Peyer's patch (tissue), 4 donors: ENCODE measurements at regions not wholly inside any gene's neighbourhood (a gene's known extent, or its start where the extent isn't known, plus 50 kb on each side); places are given as distances from the start of the nearest gene placed in this dataset.

Experiments used
- DNase-seq, 3 donors: peaks; one replicate each; pipeline ENCODE4 v3.0.0-alpha.2; 2017 to 2019
- H3K27ac ChIP-seq, 4 donors: fragments of 200-600 bp; sonication (generic); one replicate each; pipeline ENCODE4 v1.5.1; 2016 to 2019
- H3K27me3 ChIP-seq, 2 donors: fragments of 200-600 bp; sonication (generic); one replicate each; pipeline ENCODE4 v1.5.1; 2019
- H3K36me3 ChIP-seq, 3 donors: fragments of 200-600 bp; sonication (generic); one replicate each; pipeline ENCODE4 v1.5.1; 2016 to 2019
- H3K4me1 ChIP-seq, 4 donors: fragments of 200-600 bp; sonication (generic); one replicate each; pipeline ENCODE4 v1.5.1; 2016 to 2019
- H3K4me3 ChIP-seq, 4 donors: fragments of 200-600 bp; sonication (generic); 1 replicate in 3 of 4; 2 replicates in 1 of 4; pipeline ENCODE4 v1.5.1; 2016 to 2019; ENCODE audit warnings: mild to moderate bottlenecking in 1 of 4
- H3K9me3 ChIP-seq, 4 donors: fragments of 200-600 bp; sonication (generic); one replicate each; pipeline ENCODE4 v1.5.1; 2016 to 2019; ENCODE audit warnings: mild to moderate bottlenecking in 1 of 4
- POLR2A ChIP-seq, 2 donors: fragments of 450-650 bp; IDR thresholded peaks; one replicate each; pipeline ENCODE4 v1.5.1; 2017; ENCODE audit warnings: antibody characterized with exemption in 2 of 2, mild to moderate bottlenecking in 2 of 2, moderate library complexity in 2 of 2
- TF ChIP-seq, protein P1 (sequence below), 6 experiments: fragments of 450-650 bp in 4 of 6; fragments of 200-600 bp in 2 of 6; sonication (generic) in 1 of 6; IDR thresholded peaks; one replicate each; pipeline ENCODE4 v1.5.1; 2017 to 2019; ENCODE audit warnings: antibody characterized with exemption in 6 of 6, mild to moderate bottlenecking in 3 of 6, moderate library complexity in 1 of 6

DNA sequence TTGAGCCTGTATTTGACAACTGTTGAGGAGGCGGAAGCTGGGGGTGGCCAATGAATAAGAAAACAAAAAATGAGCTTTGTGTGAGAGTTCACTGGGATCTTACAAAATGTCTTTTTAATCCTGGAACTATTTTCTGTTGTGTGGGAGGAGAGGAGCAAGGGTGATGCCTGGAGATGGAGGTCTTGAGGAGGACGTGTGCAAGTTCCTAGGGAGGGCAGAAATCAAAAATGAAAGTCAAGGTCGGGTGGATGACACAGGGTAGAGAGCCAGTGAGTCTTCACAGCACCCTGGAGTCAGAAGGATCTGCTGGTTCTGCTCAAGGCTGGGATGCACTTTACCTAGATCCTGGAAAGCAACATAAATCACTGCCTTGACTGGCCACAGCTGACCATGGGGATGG, 180.3 kb upstream of the PKDCC start:
- TF ChIP-seq, protein P1, sequence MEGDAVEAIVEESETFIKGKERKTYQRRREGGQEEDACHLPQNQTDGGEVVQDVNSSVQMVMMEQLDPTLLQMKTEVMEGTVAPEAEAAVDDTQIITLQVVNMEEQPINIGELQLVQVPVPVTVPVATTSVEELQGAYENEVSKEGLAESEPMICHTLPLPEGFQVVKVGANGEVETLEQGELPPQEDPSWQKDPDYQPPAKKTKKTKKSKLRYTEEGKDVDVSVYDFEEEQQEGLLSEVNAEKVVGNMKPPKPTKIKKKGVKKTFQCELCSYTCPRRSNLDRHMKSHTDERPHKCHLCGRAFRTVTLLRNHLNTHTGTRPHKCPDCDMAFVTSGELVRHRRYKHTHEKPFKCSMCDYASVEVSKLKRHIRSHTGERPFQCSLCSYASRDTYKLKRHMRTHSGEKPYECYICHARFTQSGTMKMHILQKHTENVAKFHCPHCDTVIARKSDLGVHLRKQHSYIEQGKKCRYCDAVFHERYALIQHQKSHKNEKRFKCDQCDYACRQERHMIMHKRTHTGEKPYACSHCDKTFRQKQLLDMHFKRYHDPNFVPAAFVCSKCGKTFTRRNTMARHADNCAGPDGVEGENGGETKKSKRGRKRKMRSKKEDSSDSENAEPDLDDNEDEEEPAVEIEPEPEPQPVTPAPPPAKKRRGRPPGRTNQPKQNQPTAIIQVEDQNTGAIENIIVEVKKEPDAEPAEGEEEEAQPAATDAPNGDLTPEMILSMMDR (IDR thresholded peaks at IDR 0.05) = no peak
- no peak for TF ChIP-seq POLR2A (IDR thresholded peaks at IDR 0.05)
- Histone ChIP-seq H3K27me3 (no peaks in the 10 kb centered on the region), H3K4me3 (no peak overlapping the region), H3K4me1 (peaks cover 0 to 15% (median 0%) of the 10 kb centered on the region in 4 donors), H3K36me3 (no peaks in the 10 kb centered on the region), H3K9me3 (no peaks in the 10 kb centered on the region), H3K27ac (no peak overlapping the region)
- no peak for DNase-seq

DNA sequence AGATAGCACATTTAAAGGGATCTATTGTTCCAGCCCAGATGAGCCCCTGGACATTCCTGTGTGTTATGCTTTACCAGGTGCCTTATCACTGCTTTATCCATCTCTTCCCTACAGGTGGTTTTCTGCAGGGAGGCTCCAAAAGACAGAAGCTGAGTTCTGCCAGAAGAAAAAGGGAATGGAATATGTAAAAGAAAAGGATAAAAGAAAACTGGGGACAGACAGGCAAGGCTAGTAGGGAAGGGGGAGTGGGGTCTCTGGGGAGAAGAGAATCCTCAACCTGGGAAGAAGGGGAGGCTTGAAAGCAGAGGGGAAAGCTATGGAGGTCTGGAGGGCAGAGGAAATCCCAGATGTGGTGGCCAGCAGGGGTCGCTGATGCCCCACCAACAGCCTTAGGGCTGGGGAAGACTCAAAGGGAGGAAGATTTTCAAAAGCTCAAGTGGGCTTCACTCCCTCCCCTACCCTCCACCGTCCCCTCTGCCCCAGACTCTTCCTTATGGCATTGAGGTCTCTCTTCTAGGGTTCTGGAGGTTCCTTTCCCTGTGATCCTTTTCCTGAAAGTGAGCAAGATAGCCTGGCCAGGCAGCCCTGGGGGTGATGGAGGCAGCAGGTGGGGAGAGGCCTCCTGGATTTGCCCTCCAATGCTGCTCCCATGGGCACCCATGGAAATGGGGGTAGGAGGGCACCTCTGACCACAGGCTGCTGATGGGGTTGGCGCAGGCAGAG, 178.1 kb upstream of the PKDCC start:
- H3K4me3 ChIP-seq = no peak overlapping the region
- no peaks in the 10 kb centered on the region for H3K27me3 ChIP-seq
- H3K36me3 ChIP-seq = no peaks in the 10 kb centered on the region
- peaks cover 0 to 15% (median 0%) of the 10 kb centered on the region in 4 donors for H3K4me1 ChIP-seq
- no peak overlapping the region for H3K27ac ChIP-seq
- DNase-seq = peak; percentile 52 to 89 (median 84)
- H3K9me3 ChIP-seq = no peaks in the 10 kb centered on the region
- TF ChIP-seq POLR2A (IDR thresholded peaks at IDR 0.05) = no peak
- TF ChIP-seq, protein P1 (IDR thresholded peaks at IDR 0.05) = peak; percentile 47 to 91 (median 85)

DNA sequence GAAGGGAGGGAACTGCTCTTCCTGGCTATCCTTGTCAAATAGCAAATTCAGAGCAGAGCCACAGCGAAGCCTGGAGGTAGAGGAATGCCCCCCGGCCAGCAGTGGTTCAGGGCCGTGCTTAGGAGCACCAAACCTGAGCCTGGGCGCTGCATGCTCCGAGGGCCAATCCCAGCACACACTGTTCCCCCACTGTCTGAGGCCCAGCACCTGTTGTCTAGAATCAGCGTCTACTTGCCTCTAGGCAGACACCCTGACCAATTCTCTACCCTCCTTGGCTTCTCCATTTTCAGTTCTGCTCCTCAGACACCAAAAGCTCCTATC, 177.6 kb upstream of the PKDCC start:
- no peak for DNase-seq
- Histone ChIP-seq H3K36me3 (no peaks in the 10 kb centered on the region), H3K9me3 (no peaks in the 10 kb centered on the region), H3K4me3 (no peak overlapping the region), H3K4me1 (peaks cover 0 to 15% (median 0%) of the 10 kb centered on the region in 4 donors), H3K27me3 (no peaks in the 10 kb centered on the region), H3K27ac (no peak overlapping the region)
- no peak for TF ChIP-seq POLR2A (IDR thresholded peaks at IDR 0.05)
- TF ChIP-seq, protein P1 (IDR thresholded peaks at IDR 0.05) = no peak

DNA sequence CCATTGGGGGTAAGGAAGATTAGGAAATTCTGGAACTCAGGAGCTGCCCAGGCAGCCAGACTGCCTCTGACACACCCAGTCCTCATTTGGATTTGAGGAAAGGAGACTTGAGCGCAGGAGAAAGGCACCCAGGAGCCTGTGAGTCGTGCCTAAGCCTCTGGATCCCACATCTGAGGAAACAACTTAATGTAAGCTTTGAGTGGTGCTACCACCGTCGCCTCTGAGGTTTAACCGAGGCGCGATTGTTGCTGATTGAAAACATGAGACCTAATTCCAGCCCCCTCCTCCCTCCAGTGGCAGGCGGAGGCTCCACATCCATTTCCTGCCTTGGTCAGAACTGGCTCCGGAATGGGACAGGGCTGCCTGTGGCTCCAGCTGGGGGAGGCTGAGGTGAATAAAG, 176.7 kb upstream of the PKDCC start:
- Histone ChIP-seq H3K9me3 (no peaks in the 10 kb centered on the region), H3K4me3 (no peak overlapping the region), H3K36me3 (no peaks in the 10 kb centered on the region), H3K27ac (no peak overlapping the region), H3K4me1 (peaks cover 0 to 15% (median 0%) of the 10 kb centered on the region in 4 donors), H3K27me3 (no peaks in the 10 kb centered on the region)
- TF ChIP-seq, protein P1 (IDR thresholded peaks at IDR 0.05) = peak in 4 of 6 experiments; percentile 10 to 24 (median 14)
- no peak for TF ChIP-seq POLR2A (IDR thresholded peaks at IDR 0.05)
- DNase-seq = no peak

DNA sequence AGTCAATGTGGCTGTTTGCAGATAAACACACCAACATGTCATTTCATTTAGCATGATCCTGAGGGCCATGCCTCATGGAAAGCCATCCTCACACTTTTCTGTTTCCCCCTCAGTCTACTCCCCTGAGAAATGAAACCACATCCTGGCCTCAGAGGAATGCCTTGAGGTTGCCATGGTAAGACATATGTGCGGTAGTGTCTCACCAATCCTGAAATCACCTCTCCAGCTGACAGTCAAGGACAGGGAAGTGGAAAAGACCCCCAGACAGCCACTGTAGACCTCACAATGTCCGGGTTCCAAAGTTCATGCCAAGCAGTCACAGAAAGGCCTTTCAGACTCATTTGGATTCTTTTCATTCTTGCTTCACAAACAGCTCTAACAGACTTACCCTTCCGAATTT, 175.2 kb upstream of the PKDCC start:
- no peaks in the 10 kb centered on the region for H3K9me3 ChIP-seq

More for the DNA sequence above, 175.2 kb upstream of the PKDCC start:
- H3K36me3 ChIP-seq = no peaks in the 10 kb centered on the region
- TF ChIP-seq POLR2A (IDR thresholded peaks at IDR 0.05) = no peak
- TF ChIP-seq, protein P1 (IDR thresholded peaks at IDR 0.05) = no peak
- no peak for DNase-seq
- H3K4me1 ChIP-seq = peaks cover 0 to 15% (median 0%) of the 10 kb centered on the region in 4 donors
- H3K4me3 ChIP-seq = no peak overlapping the region
- H3K27ac ChIP-seq = no peak overlapping the region
- no peaks in the 10 kb centered on the region for H3K27me3 ChIP-seq
